Body of pancreas (tissue), 4 donors: ENCODE measurements at regions not wholly inside any gene's neighbourhood (a gene's known extent, or its start where the extent isn't known, plus 50 kb on each side); places are given as distances from the start of the nearest gene placed in this dataset.

Experiments
- POLR2A ChIP-seq, 3 donors: fragments of 450-650 bp; IDR thresholded peaks; one replicate each; pipeline ENCODE4 v1.6.1; 2016; ENCODE audit warnings: antibody characterized with exemption in 3 of 3, mild to moderate bottlenecking in 2 of 3
- TF ChIP-seq, protein P1 (sequence below), 7 experiments: fragments of 450-650 bp in 4 of 7; fragments of 200-600 bp in 3 of 7; sonication (generic) in 3 of 7; IDR thresholded peaks; one replicate each; pipeline ENCODE4 v1.5.1; 2016 to 2019; ENCODE audit warnings: antibody characterized with exemption in 7 of 7

GRCh38 chr10:30185341-30185740, 126.0 kb upstream of the JCAD start:
- TF ChIP-seq, protein P1, sequence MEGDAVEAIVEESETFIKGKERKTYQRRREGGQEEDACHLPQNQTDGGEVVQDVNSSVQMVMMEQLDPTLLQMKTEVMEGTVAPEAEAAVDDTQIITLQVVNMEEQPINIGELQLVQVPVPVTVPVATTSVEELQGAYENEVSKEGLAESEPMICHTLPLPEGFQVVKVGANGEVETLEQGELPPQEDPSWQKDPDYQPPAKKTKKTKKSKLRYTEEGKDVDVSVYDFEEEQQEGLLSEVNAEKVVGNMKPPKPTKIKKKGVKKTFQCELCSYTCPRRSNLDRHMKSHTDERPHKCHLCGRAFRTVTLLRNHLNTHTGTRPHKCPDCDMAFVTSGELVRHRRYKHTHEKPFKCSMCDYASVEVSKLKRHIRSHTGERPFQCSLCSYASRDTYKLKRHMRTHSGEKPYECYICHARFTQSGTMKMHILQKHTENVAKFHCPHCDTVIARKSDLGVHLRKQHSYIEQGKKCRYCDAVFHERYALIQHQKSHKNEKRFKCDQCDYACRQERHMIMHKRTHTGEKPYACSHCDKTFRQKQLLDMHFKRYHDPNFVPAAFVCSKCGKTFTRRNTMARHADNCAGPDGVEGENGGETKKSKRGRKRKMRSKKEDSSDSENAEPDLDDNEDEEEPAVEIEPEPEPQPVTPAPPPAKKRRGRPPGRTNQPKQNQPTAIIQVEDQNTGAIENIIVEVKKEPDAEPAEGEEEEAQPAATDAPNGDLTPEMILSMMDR (IDR thresholded peaks at IDR 0.05), result no peak
- no peak for TF ChIP-seq POLR2A (IDR thresholded peaks at IDR 0.05)
